CD4-positive, alpha-beta T cell (primary cell): ENCODE measurements at regions not wholly inside any gene's neighbourhood (a gene's known extent, or its start where the extent isn't known, plus 50 kb on each side); places are given as distances from the start of the nearest gene placed in this dataset.

Experiments
- ATAC-seq: fragments of 200-7000 bp; cut with Tn5 transposase; one replicate; pipeline ENCODE4 v1.10.0; 2022; ENCODE audit warnings: mild to moderate bottlenecking; ENCODE audit not compliant: poor library complexity
- CTCF ChIA-PET: fragments of 350-600 bp; sonication (Branson Sonifier 250); formaldehyde crosslinking; loops from one replicate; lab custom pipeline; 2021; ENCODE audit warnings: antibody characterized with exemption, inconsistent platforms; lab: Charles Lee
- POLR2A ChIA-PET: fragments of 350-600 bp; sonication (Branson Sonifier 250); formaldehyde crosslinking; loops from one replicate; lab custom pipeline; 2021; ENCODE audit warnings: antibody characterized with exemption, inconsistent platforms; lab: Charles Lee
- DNase-seq, 14 experiments: peaks; one replicate each; pipeline ENCODE4 v3.0.0-alpha.2; 2013 to 2020; ENCODE audit warnings: mixed read lengths in 2 of 14
- H3K27ac ChIP-seq, 2 donors: one replicate each; pipeline versions ENCODE4 v1.5.1 to v1.7.0; 2013; ENCODE audit warnings: low read length in 2 of 2, low read depth in 1 of 2, mild to moderate bottlenecking in 1 of 2
- H3K27me3 ChIP-seq, 2 experiments: 1 replicate in 1 of 2; 2 replicates in 1 of 2; pipeline versions ENCODE4 v1.6.1 to v1.7.0; 2013; ENCODE audit warnings: low read length in 2 of 2, control low read depth in 1 of 2, mild to moderate bottlenecking in 1 of 2, moderate library complexity in 1 of 2; ENCODE audit not compliant: insufficient read depth in 2 of 2, control insufficient read depth in 1 of 2
- H3K36me3 ChIP-seq: one replicate; pipeline ENCODE4 v1.6.1; 2013; ENCODE audit warnings: low read length, control low read depth; ENCODE audit not compliant: insufficient read depth
- H3K4me1 ChIP-seq: one replicate; pipeline ENCODE4 v1.6.1; 2013; ENCODE audit warnings: low read length, control low read depth; ENCODE audit not compliant: insufficient read depth
- H3K4me3 ChIP-seq: one replicate; pipeline ENCODE4 v1.5.1; 2013; ENCODE audit warnings: mild to moderate bottlenecking, low read length, moderate library complexity
- H3K9me3 ChIP-seq, 2 experiments: 1 replicate in 1 of 2; 2 replicates in 1 of 2; pipeline versions ENCODE4 v1.6.1 to v1.7.0; 2013; ENCODE audit warnings: low read length in 2 of 2, mild to moderate bottlenecking in 2 of 2, control low read depth in 1 of 2, moderate library complexity in 1 of 2; ENCODE audit not compliant: control insufficient read depth in 1 of 2, insufficient read depth in 1 of 2
- H3K27ac Mint-ChIP-seq: one replicate; pipeline ENCODE4 v1.8.0; 2020; ENCODE audit warnings: mixed read lengths
- H3K27me3 Mint-ChIP-seq: one replicate; pipeline ENCODE4 v1.8.0; 2021; ENCODE audit warnings: mixed read lengths
- H3K36me3 Mint-ChIP-seq: one replicate; pipeline ENCODE4 v1.8.0; 2021; ENCODE audit warnings: low read depth, mixed read lengths
- H3K4me1 Mint-ChIP-seq: one replicate; pipeline ENCODE4 v1.8.0; 2021; ENCODE audit warnings: low read depth, mixed read lengths
- H3K4me3 Mint-ChIP-seq: one replicate; pipeline ENCODE4 v1.8.0; 2020; ENCODE audit warnings: mild to moderate bottlenecking, mixed read lengths
- H3K9me3 Mint-ChIP-seq: one replicate; pipeline ENCODE4 v1.8.0; 2020; ENCODE audit warnings: mixed read lengths
- CTCF ChIP-seq: fragments of 200-600 bp; IDR thresholded peaks from one replicate; pipeline ENCODE4 v1.8.0; 2022; ENCODE audit warnings: antibody characterized with exemption, mild to moderate bottlenecking
- intact Hi-C, 2 experiments: fragments of 100-400 bp; cut with DNase I in 1 of 2; cut with micrococcal nuclease in 1 of 2; formaldehyde crosslinking; loops; one replicate each; pipeline versions ENCODE4 v1.15.1 to v1.9.0; 2023 to 2025; cut with DNase I, micrococcal nuclease

- Mint-ChIP-seq H3K27ac (no peak overlapping the region), H3K27me3 (no peaks in the 10 kb centered on the region), H3K36me3 (no peaks in the 10 kb centered on the region), H3K4me1 (no peaks in the 10 kb centered on the region), H3K4me3 (no peak overlapping the region), H3K9me3 (no peaks in the 10 kb centered on the region)
- ChIA-PET CTCF (interaction anchor here (0.5 to 2.3 kb wide), 12 partner anchors 9 to 1195 kb away, joined by 3 to 11 read pairs (median 4); no protein-coding TSS in a partner anchor), POLR2A (interaction anchor here (0.6 to 1.0 kb wide), 4 partner anchors 36 to 1000 kb away, joined by 3 read pairs; partner anchors contain the start of gene ATP6V1D)
- ATAC-seq (no peak), DNase-seq (peak in 7 of 14 experiments; percentile 1 to 77 (median 40))
- intact Hi-C loops, result loop anchor here (2.0 to 10.0 kb wide), 6 partner anchors 133 to 1215 kb away; no protein-coding TSS in a partner anchor
- Histone ChIP-seq H3K27ac (no peak overlapping the region), H3K9me3 (no peaks in the 10 kb centered on the region), H3K4me1 (peaks cover 3% of the 10 kb centered on the region), H3K4me3 (no peak overlapping the region), H3K27me3 (no peaks in the 10 kb centered on the region), H3K36me3 (no peaks in the 10 kb centered on the region)
- TF ChIP-seq CTCF, result peak; percentile 78
These were observed 126.7 kb upstream of the CCDC196 start for GRCh38 chr14:66359500-66359899.

GRCh38 chr14:66360366-66360926 lies 125.7 kb upstream of the CCDC196 start:
- Histone ChIP-seq H3K4me3 (no peak overlapping the region), H3K36me3 (no peaks in the 10 kb centered on the region), H3K27ac (no peak overlapping the region), H3K27me3 (no peaks in the 10 kb centered on the region), H3K9me3 (no peaks in the 10 kb centered on the region), H3K4me1 (peaks cover 3% of the 10 kb centered on the region)
- ATAC-seq (no peak), DNase-seq (no peak)
- ChIA-PET CTCF (interaction anchor here (1.5 to 2.3 kb wide), 2 partner anchors 13 to 43 kb away, joined by 3 to 11 read pairs; no protein-coding TSS in a partner anchor), POLR2A (no interaction called here)
- Mint-ChIP-seq H3K27me3 (no peaks in the 10 kb centered on the region), H3K4me3 (no peak overlapping the region), H3K27ac (no peak overlapping the region), H3K9me3 (no peaks in the 10 kb centered on the region), H3K36me3 (no peaks in the 10 kb centered on the region), H3K4me1 (no peaks in the 10 kb centered on the region)
- intact Hi-C loops, result loop anchor here in 1 of 2 experiments (2.0 to 5.0 kb wide), 2 partner anchors 42 to 757 kb away; no protein-coding TSS in a partner anchor
- TF ChIP-seq CTCF, result no peak

GRCh38 chr14:66361013-66361412 lies 125.2 kb upstream of the CCDC196 start:
- Mint-ChIP-seq H3K4me1 (no peaks in the 10 kb centered on the region), H3K36me3 (no peaks in the 10 kb centered on the region), H3K9me3 (no peaks in the 10 kb centered on the region), H3K27ac (no peak overlapping the region), H3K4me3 (no peak overlapping the region), H3K27me3 (no peaks in the 10 kb centered on the region)
- Histone ChIP-seq H3K36me3 (no peaks in the 10 kb centered on the region), H3K27ac (no peak overlapping the region), H3K9me3 (no peaks in the 10 kb centered on the region), H3K4me1 (peaks cover 3% of the 10 kb centered on the region), H3K27me3 (no peaks in the 10 kb centered on the region), H3K4me3 (no peak overlapping the region)
- TF ChIP-seq CTCF, result no peak
- intact Hi-C loops, result loop anchor here in 1 of 2 experiments (2.0 to 5.0 kb wide), 2 partner anchors 42 to 756 kb away; no protein-coding TSS in a partner anchor
- POLR2A ChIA-PET, result no interaction called here
- CTCF ChIA-PET, result interaction anchor here (1.5 kb wide), 1 partner anchor 14 kb away, joined by 3 read pairs; no protein-coding TSS in a partner anchor
- DNase-seq (no peak), ATAC-seq (no peak)
